Bronchial epithelial cell (primary cell): ENCODE measurements at regions not wholly inside any gene's neighbourhood (a gene's known extent, or its start where the extent isn't known, plus 50 kb on each side); places are given as distances from the start of the nearest gene placed in this dataset.

Experiments used
- DNase-seq: peaks from one replicate; pipeline ENCODE4 v3.0.0-alpha.2; 2010; ENCODE audit warnings: low read depth
- FAIRE-seq: peaks from 2 replicates; lab custom pipeline; 2011; peaks lifted over from hg19 to GRCh38; lab: Jason Lieb, UNC
- H3K27me3 ChIP-seq: 2 replicates; pipeline ENCODE4 v1.5.1; 2011; ENCODE audit warnings: low read length; ENCODE audit not compliant: control insufficient read depth, insufficient read depth
- H3K36me3 ChIP-seq: 2 replicates; pipeline ENCODE4 v1.5.1; 2011; ENCODE audit warnings: low read length; ENCODE audit not compliant: control insufficient read depth, insufficient read depth
- H3K4me3 ChIP-seq: 2 replicates; pipeline ENCODE4 v1.5.1; 2011; ENCODE audit warnings: mild to moderate bottlenecking, low read depth, low read length, control low read depth
- TF ChIP-seq, protein P1 (sequence below): IDR thresholded peaks from 2 replicates; pipeline ENCODE4 v1.5.1; 2011; ENCODE audit warnings: mild to moderate bottlenecking, moderate library complexity, low read length, control low read depth, inconsistent platforms; ENCODE audit not compliant: insufficient read depth, severe bottlenecking

DNA sequence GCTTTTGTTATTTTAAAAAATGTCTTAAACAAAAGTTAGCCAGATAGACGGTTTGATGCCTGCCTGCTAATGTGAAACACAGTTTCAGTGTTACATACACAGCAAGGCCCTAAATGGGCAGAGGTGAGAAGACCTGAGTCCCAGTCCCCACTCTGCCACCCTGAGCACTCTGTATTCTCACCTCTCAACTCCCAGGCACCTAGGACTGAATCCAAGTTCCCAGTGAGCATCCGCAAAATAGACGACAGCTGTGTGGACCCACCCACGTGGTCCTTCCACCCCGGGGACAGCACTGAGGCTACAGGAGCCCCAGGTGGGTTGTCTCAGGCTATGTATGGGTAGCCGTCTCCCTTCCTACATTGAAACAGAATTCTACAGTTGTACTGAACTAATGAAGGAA is 111.5 kb downstream of the RPL27A start:
- FAIRE-seq (no peak), DNase-seq (no peak)
- no peaks in the 10 kb centered on the region for H3K27me3 ChIP-seq
- TF ChIP-seq, protein P1, sequence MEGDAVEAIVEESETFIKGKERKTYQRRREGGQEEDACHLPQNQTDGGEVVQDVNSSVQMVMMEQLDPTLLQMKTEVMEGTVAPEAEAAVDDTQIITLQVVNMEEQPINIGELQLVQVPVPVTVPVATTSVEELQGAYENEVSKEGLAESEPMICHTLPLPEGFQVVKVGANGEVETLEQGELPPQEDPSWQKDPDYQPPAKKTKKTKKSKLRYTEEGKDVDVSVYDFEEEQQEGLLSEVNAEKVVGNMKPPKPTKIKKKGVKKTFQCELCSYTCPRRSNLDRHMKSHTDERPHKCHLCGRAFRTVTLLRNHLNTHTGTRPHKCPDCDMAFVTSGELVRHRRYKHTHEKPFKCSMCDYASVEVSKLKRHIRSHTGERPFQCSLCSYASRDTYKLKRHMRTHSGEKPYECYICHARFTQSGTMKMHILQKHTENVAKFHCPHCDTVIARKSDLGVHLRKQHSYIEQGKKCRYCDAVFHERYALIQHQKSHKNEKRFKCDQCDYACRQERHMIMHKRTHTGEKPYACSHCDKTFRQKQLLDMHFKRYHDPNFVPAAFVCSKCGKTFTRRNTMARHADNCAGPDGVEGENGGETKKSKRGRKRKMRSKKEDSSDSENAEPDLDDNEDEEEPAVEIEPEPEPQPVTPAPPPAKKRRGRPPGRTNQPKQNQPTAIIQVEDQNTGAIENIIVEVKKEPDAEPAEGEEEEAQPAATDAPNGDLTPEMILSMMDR = no peak
- H3K4me3 ChIP-seq = no peak overlapping the region
- no peaks in the 10 kb centered on the region for H3K36me3 ChIP-seq

DNA sequence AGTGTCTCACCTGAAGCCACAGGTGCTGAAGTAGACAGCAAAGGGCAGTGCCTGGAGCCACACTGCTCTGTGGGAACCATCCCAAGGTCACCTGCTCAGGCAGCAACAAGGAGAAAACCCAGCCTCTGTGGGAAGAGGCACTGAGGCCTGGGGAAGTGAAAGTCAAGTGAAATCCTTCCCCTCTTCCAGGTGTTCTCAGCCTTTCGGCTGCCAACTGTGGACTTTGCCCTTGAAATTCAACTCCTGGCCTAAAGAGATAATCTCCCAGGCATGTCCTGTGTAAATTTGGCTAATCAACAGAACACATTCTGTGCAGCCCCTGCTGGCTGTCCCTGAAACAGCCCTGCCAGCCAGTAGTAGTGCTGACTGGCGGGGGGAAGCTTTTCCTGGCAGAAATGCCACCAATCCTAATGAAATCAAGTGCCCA is 112.1 kb downstream of the RPL27A start:
- Histone ChIP-seq H3K36me3 (no peaks in the 10 kb centered on the region), H3K27me3 (no peaks in the 10 kb centered on the region), H3K4me3 (no peak overlapping the region)
- FAIRE-seq (peak; percentile 86), DNase-seq (no peak)
- TF ChIP-seq, protein P1 = peak; percentile 56

DNA sequence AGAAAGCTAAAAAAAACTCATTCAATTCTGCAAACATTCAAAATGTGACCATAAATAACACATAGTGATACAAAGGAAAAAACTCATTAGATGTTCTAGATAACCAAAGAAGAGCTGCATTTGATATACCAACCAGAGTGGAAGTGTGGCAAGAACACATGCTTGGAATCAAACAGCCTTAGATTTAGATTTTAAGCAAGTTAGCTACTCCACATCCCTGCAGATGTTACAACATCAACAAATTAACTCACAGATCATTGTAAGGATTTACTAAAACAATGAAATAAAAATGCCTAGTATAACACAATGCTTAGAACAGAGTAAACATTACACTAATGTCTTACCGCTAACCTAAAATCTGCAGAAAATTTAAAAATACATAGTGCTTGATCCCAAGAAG is 114.0 kb upstream of the AKIP1 start:
- H3K27me3 ChIP-seq = no peaks in the 10 kb centered on the region
- TF ChIP-seq, protein P1 = no peak
- no peak overlapping the region for H3K4me3 ChIP-seq
- DNase-seq = no peak
- FAIRE-seq = no peak
- H3K36me3 ChIP-seq = no peaks in the 10 kb centered on the region

DNA sequence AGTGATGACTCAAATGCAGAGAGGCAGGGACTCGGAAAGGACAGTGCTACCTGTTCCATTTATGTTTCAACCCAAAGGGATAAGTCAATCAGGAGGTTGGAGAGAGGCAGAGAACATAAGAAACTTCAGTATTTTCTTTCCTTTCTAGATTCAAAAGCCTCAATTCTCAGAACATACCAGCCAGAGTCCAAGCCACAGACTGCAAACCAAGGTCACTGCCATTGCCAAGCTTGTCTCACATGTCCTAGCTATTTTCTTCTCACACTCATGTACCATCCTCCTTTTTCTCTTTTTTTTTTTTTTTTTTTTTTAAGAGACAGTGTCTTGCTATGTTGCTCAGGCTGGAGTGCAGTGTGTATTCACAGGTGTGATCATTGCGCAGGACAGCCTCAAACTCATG is 111.7 kb upstream of the AKIP1 start:
- TF ChIP-seq, protein P1 = no peak
- H3K27me3 ChIP-seq = no peaks in the 10 kb centered on the region
- no peaks in the 10 kb centered on the region for H3K36me3 ChIP-seq
- FAIRE-seq (no peak), DNase-seq (no peak)
- no peak overlapping the region for H3K4me3 ChIP-seq

DNA sequence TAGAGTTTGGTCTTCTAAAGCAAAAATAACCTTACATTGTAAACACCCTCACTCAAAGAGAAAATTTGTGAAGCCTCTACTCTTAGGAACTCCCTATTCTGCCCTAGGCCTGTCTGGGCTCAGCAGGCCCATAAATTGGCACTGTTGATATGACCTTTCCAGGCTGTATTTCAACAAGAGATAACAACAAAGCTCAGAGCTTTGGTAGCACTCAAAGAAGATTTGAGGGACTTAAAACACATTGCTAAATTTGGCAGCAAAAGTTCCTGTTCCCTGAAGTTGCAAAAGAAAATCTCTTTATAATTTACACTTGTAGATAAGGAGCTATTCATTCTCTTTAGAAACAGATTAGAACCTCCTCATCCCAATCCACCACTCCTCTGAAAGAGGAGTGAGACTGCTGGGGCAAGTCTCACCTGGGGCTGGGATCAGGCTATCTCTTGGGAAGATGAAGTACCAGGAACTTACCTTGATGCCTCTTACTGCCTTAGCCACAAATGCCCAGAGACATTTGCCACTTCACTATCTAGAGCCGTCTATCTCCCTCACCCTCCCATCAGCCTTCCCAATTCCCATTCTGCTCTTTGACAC is 110.4 kb upstream of the AKIP1 start:
- Histone ChIP-seq H3K27me3 (no peaks in the 10 kb centered on the region), H3K36me3 (no peaks in the 10 kb centered on the region), H3K4me3 (no peak overlapping the region)
- DNase-seq (no peak), FAIRE-seq (no peak)
- TF ChIP-seq, protein P1 = no peak

DNA sequence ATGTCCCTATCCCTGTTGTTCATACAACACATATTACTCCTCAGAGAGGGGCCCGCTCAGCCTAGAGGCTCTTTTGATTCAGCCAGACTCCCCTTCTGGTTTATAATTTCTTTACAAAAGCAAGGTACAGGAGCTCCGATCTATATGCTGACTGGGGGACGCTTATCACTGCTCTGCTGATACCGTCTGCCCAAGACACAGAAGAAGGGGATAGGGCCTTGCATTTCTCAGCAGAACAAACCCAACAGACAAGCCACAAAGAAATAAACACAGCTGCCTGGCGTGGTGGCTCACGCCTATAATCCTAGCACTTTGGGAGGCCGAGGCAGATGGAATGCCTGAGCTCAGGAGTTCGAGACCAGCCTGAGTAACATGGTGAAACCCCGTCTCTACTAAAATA is 109.9 kb upstream of the AKIP1 start:
- no peaks in the 10 kb centered on the region for H3K36me3 ChIP-seq

More for the DNA sequence above, 109.9 kb upstream of the AKIP1 start:
- FAIRE-seq (no peak), DNase-seq (no peak)
- TF ChIP-seq, protein P1 = no peak
- Histone ChIP-seq H3K4me3 (no peak overlapping the region), H3K27me3 (no peaks in the 10 kb centered on the region)
